ENCODE measurements at regions not wholly inside any gene's neighbourhood (a gene's known extent, or its start where the extent isn't known, plus 50 kb on each side); places are given as distances from the start of the nearest gene placed in this dataset.

- TF ChIP-seq, protein P1, sequence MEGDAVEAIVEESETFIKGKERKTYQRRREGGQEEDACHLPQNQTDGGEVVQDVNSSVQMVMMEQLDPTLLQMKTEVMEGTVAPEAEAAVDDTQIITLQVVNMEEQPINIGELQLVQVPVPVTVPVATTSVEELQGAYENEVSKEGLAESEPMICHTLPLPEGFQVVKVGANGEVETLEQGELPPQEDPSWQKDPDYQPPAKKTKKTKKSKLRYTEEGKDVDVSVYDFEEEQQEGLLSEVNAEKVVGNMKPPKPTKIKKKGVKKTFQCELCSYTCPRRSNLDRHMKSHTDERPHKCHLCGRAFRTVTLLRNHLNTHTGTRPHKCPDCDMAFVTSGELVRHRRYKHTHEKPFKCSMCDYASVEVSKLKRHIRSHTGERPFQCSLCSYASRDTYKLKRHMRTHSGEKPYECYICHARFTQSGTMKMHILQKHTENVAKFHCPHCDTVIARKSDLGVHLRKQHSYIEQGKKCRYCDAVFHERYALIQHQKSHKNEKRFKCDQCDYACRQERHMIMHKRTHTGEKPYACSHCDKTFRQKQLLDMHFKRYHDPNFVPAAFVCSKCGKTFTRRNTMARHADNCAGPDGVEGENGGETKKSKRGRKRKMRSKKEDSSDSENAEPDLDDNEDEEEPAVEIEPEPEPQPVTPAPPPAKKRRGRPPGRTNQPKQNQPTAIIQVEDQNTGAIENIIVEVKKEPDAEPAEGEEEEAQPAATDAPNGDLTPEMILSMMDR (IDR thresholded peaks at IDR 0.05; ENCODE audit: borderline replicate concordance, extremely low read depth, low read length, poor library complexity, severe bottlenecking): no peak
- no peak for TF ChIP-seq EZH2 (IDR thresholded peaks at IDR 0.05; ENCODE audit: borderline replicate concordance, low read depth, low read length, severe bottlenecking)
These were observed 122.4 kb upstream of the PLXNA2 start for GRCh38 chr1:208366559-208366958.

Data from DND-41 (cell line).